ENCODE measurements at regions not wholly inside any gene's neighbourhood (a gene's known extent, or its start where the extent isn't known, plus 50 kb on each side); places are given as distances from the start of the nearest gene placed in this dataset.

GRCh38 chr4:104971462-104971861, 175.2 kb upstream of the TET2 start:
- TF ChIP-seq FOXP2 (optimal IDR thresholded peaks at IDR 0.05; ENCODE audit: borderline replicate concordance, extremely low read depth, extremely low read length, insufficient read depth): no peak
- no peak for TF ChIP-seq POLR2AphosphoS5 (IDR thresholded peaks at IDR 0.05; ENCODE audit: low read depth, low read length)
- no peak for TF ChIP-seq REST (IDR thresholded peaks at IDR 0.05; ENCODE audit: insufficient read depth in 1 of 2, low read depth in 2 of 2, low read length in 2 of 2)
- TF ChIP-seq TAF1 (IDR thresholded peaks at IDR 0.05; ENCODE audit: borderline replicate concordance, insufficient read depth, low read length): no peak
- TF ChIP-seq SIN3A (IDR thresholded peaks at IDR 0.05; ENCODE audit: borderline replicate concordance, insufficient read depth, low read length): no peak

- TF ChIP-seq TAF1 (IDR thresholded peaks at IDR 0.05; ENCODE audit: borderline replicate concordance, insufficient read depth, low read length) (no peak), FOXP2 (optimal IDR thresholded peaks at IDR 0.05; ENCODE audit: borderline replicate concordance, extremely low read depth, extremely low read length, insufficient read depth) (no peak), POLR2AphosphoS5 (IDR thresholded peaks at IDR 0.05; ENCODE audit: low read depth, low read length) (no peak), SIN3A (IDR thresholded peaks at IDR 0.05; ENCODE audit: borderline replicate concordance, insufficient read depth, low read length) (no peak), REST (IDR thresholded peaks at IDR 0.05; ENCODE audit: insufficient read depth in 1 of 2, low read depth in 2 of 2, low read length in 2 of 2) (no peak)
Observed at GRCh38 chr4:104973708-104974107, 173.0 kb upstream of the TET2 start.

GRCh38 chr4:104975617-104976016, 171.1 kb upstream of the TET2 start:
- no peak for TF ChIP-seq POLR2AphosphoS5 (IDR thresholded peaks at IDR 0.05; ENCODE audit: low read depth, low read length)
- no peak for TF ChIP-seq REST (IDR thresholded peaks at IDR 0.05; ENCODE audit: insufficient read depth in 1 of 2, low read depth in 2 of 2, low read length in 2 of 2)
- no peak for TF ChIP-seq TAF1 (IDR thresholded peaks at IDR 0.05; ENCODE audit: borderline replicate concordance, insufficient read depth, low read length)
- TF ChIP-seq FOXP2 (optimal IDR thresholded peaks at IDR 0.05; ENCODE audit: borderline replicate concordance, extremely low read depth, extremely low read length, insufficient read depth): no peak
- TF ChIP-seq SIN3A (IDR thresholded peaks at IDR 0.05; ENCODE audit: borderline replicate concordance, insufficient read depth, low read length): no peak

- TF ChIP-seq TAF1 (IDR thresholded peaks at IDR 0.05; ENCODE audit: borderline replicate concordance, insufficient read depth, low read length) (no peak), REST (IDR thresholded peaks at IDR 0.05; ENCODE audit: insufficient read depth in 1 of 2, low read depth in 2 of 2, low read length in 2 of 2) (no peak), SIN3A (IDR thresholded peaks at IDR 0.05; ENCODE audit: borderline replicate concordance, insufficient read depth, low read length) (no peak), POLR2AphosphoS5 (IDR thresholded peaks at IDR 0.05; ENCODE audit: low read depth, low read length) (no peak), FOXP2 (optimal IDR thresholded peaks at IDR 0.05; ENCODE audit: borderline replicate concordance, extremely low read depth, extremely low read length, insufficient read depth) (no peak)
Observed at GRCh38 chr4:104976262-104976661, 170.4 kb upstream of the TET2 start.

Data from PFSK-1 (cell line).